ENCODE measurements at regions not wholly inside any gene's neighbourhood (a gene's known extent, or its start where the extent isn't known, plus 50 kb on each side); places are given as distances from the start of the nearest gene placed in this dataset.

GRCh38 chr6:11349880-11350279 is 117.4 kb upstream of the NEDD9 start:
- H3K36me3 ChIP-seq = peaks cover 0 to 4% (median 0%) of the 10 kb centered on the region in 4 donors
- TF ChIP-seq EP300 (IDR thresholded peaks at IDR 0.05) (no peak), POLR2AphosphoS5 (IDR thresholded peaks at IDR 0.05) (no peak), POLR2A (IDR thresholded peaks at IDR 0.05) (no peak), CTCF (IDR thresholded peaks at IDR 0.05) (no peak)
- H3K4me3 ChIP-seq = no peak overlapping the region
- ATAC-seq (ENCODE audit: low FRiP score in 2 of 2) (no peak), DNase-seq (no peak)
- no peaks in the 10 kb centered on the region for H3K9me3 ChIP-seq
- no peaks in the 10 kb centered on the region for H3K27me3 ChIP-seq
- H3K27ac ChIP-seq = peak overlapping the region; percentile 2 to 90 (median 67)
- H3K4me1 ChIP-seq = peaks cover 9 to 21% (median 14%) of the 10 kb centered on the region in 4 donors

DNA sequence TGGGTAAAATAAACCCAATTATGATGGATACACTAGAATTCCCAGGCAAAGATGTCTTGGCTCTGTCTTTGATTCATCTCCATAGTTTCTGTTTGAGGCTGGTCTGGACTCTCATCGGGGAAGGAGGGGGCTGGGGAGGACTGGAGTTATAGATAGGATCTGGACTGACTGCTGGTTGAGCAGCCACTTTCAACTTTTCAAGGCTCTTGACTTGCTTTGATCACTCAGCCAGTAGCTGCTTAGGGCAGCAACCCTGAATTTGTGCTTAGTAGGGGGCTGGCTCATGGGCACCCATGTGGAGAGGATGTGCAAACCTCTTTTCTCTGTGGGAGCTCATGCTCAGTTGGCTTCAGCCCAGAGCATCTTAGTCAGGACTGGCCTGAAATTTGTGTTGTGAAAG is 114.0 kb upstream of the NEDD9 start:
- ATAC-seq (ENCODE audit: low FRiP score in 2 of 2) = no peak
- H3K27me3 ChIP-seq = no peaks in the 10 kb centered on the region
- DNase-seq = no peak
- H3K36me3 ChIP-seq = no peaks in the 10 kb centered on the region
- no peaks in the 10 kb centered on the region for H3K9me3 ChIP-seq
- no peak overlapping the region for H3K4me3 ChIP-seq
- H3K27ac ChIP-seq = no peak overlapping the region
- 54 to 61% methylated on average over 1 of the region's 1 CpG for WGBS, 2 donors
- TF ChIP-seq POLR2AphosphoS5 (IDR thresholded peaks at IDR 0.05) (no peak), POLR2A (IDR thresholded peaks at IDR 0.05) (no peak), CTCF (IDR thresholded peaks at IDR 0.05) (no peak), EP300 (IDR thresholded peaks at IDR 0.05) (no peak)
- H3K4me1 ChIP-seq = peaks cover 0 to 13% (median 10%) of the 10 kb centered on the region in 4 donors

- DNase-seq (no peak), ATAC-seq (ENCODE audit: low FRiP score in 2 of 2) (no peak)
- Histone ChIP-seq H3K27me3 (no peaks in the 10 kb centered on the region), H3K27ac (peak overlapping the region in 1 of 4 donors; percentile 18), H3K4me1 (peaks cover 0 to 16% (median 5%) of the 10 kb centered on the region in 4 donors), H3K9me3 (no peaks in the 10 kb centered on the region), H3K36me3 (no peaks in the 10 kb centered on the region), H3K4me3 (no peak overlapping the region)
- TF ChIP-seq EP300 (IDR thresholded peaks at IDR 0.05) (no peak), CTCF (IDR thresholded peaks at IDR 0.05) (no peak), POLR2AphosphoS5 (IDR thresholded peaks at IDR 0.05) (no peak), POLR2A (IDR thresholded peaks at IDR 0.05) (no peak)
- WGBS, 2 donors = 94 to 98% methylated on average over 5 of the region's 5 CpGs
Observed at GRCh38 chr6:11345536-11345935, 113.1 kb upstream of the NEDD9 start.

GRCh38 chr6:11343963-11344723 is 111.7 kb upstream of the NEDD9 start:
- peak; percentile 51 to 92 for ATAC-seq (ENCODE audit: low FRiP score in 2 of 2)
- WGBS, 2 donors = 73 to 76% methylated on average over 6 of the region's 6 CpGs

GRCh38 chr6:11341867-11342266 is 109.4 kb upstream of the NEDD9 start:
- H3K4me1 ChIP-seq = peaks cover 0 to 16% (median 5%) of the 10 kb centered on the region in 4 donors
- H3K36me3 ChIP-seq = no peaks in the 10 kb centered on the region
- H3K9me3 ChIP-seq = no peaks in the 10 kb centered on the region
- 67 to 83% methylated on average over 2 of the region's 2 CpGs for WGBS, 2 donors
- peak overlapping the region in 1 of 4 donors; percentile 16 for H3K27ac ChIP-seq
- ATAC-seq (ENCODE audit: low FRiP score in 2 of 2) (peak in 1 of 2 donors; percentile 66), DNase-seq (no peak)
- H3K27me3 ChIP-seq = no peaks in the 10 kb centered on the region
- no peak for TF ChIP-seq CTCF (IDR thresholded peaks at IDR 0.05)
- no peak for TF ChIP-seq EP300 (IDR thresholded peaks at IDR 0.05)
- no peak overlapping the region for H3K4me3 ChIP-seq

More at GRCh38 chr6:11343963-11344723, 111.7 kb upstream of the NEDD9 start:
- Histone ChIP-seq H3K27ac (peak overlapping the region in 3 of 4 donors; percentile 11 to 68 (median 48)), H3K4me1 (peaks cover 0 to 16% (median 5%) of the 10 kb centered on the region in 4 donors), H3K9me3 (no peaks in the 10 kb centered on the region), H3K27me3 (no peaks in the 10 kb centered on the region), H3K4me3 (no peak overlapping the region), H3K36me3 (no peaks in the 10 kb centered on the region)
- no peak for TF ChIP-seq POLR2A (IDR thresholded peaks at IDR 0.05)
- TF ChIP-seq EP300 (IDR thresholded peaks at IDR 0.05) = peak in 3 of 4 donors; percentile 24 to 77 (median 70)
- TF ChIP-seq POLR2AphosphoS5 (IDR thresholded peaks at IDR 0.05) = peak; percentile 27 to 65
- peak in 1 of 2 donors; percentile 38 for DNase-seq

Measured in upper lobe of left lung (tissue), 6 donors.